H1 (cell line): ENCODE measurements at regions not wholly inside any gene's neighbourhood (a gene's known extent, or its start where the extent isn't known, plus 50 kb on each side); places are given as distances from the start of the nearest gene placed in this dataset.

Source experiments
- CTCF ChIA-PET: fragments of 300-600 bp; sonication (Branson Sonifier 250); formaldehyde crosslinking; loops from one replicate; lab custom pipeline; 2021; ENCODE audit not compliant: partially characterized antibody; lab: Charles Lee
- POLR2A ChIA-PET: fragments of 300-600 bp; sonication (Branson Sonifier 250); formaldehyde crosslinking; loops from one replicate; lab custom pipeline; 2021; ENCODE audit warnings: inconsistent platforms; ENCODE audit not compliant: partially characterized antibody; lab: Charles Lee
- DNase-seq, 2 experiments: peaks; one replicate each; pipeline versions ENCODE4 v3.0.0 to v3.0.0-alpha.2; 2010 to 2022; ENCODE audit warnings: low spot score in 2 of 2, low read depth in 1 of 2, mixed read lengths in 1 of 2
- FAIRE-seq: peaks from 2 replicates; lab custom pipeline; 2011; peaks lifted over from hg19 to GRCh38; lab: Jason Lieb, UNC
- H2AFZ ChIP-seq: 2 replicates; pipeline ENCODE4 v1.8.1; 2012; ENCODE audit warnings: low read length, inconsistent platforms
- H2AK5ac ChIP-seq: 2 replicates; pipeline ENCODE4 v1.6.1; 2013; ENCODE audit warnings: low read depth, low read length
- H2BK120ac ChIP-seq: replicated peaks from 2 replicates; pipeline ENCODE3; 2013; ENCODE audit warnings: low read depth, low read length, inconsistent platforms
- H2BK12ac ChIP-seq: 2 replicates; pipeline ENCODE4 v1.6.1; 2013; ENCODE audit warnings: low read depth, low read length
- H2BK15ac ChIP-seq: 2 replicates; pipeline ENCODE4 v1.6.1; 2013; ENCODE audit warnings: low read length
- H2BK20ac ChIP-seq: 2 replicates; pipeline ENCODE4 v1.6.1; 2013; ENCODE audit warnings: low read length
- H2BK5ac ChIP-seq: 2 replicates; pipeline ENCODE4 v1.6.1; 2013; ENCODE audit warnings: low read depth, low read length
- H3K14ac ChIP-seq: 2 replicates; pipeline ENCODE4 v1.6.1; 2013; ENCODE audit warnings: inconsistent platforms; ENCODE audit not compliant: insufficient read length
- H3K18ac ChIP-seq: 2 replicates; pipeline ENCODE4 v1.6.1; 2013; ENCODE audit warnings: low read length; ENCODE audit errors: extremely low read depth
- H3K23ac ChIP-seq: 2 replicates; pipeline ENCODE4 v1.6.1; 2013; ENCODE audit warnings: inconsistent platforms; ENCODE audit not compliant: insufficient read length
- H3K23me2 ChIP-seq: 2 replicates; pipeline ENCODE4 v1.6.1; 2013; ENCODE audit warnings: low read depth, low read length
- H3K27ac ChIP-seq: 2 replicates; pipeline ENCODE4 v1.6.1; 2011; ENCODE audit warnings: low read depth, low read length, inconsistent platforms
- H3K27me3 ChIP-seq, 4 experiments: replicated peaks in 1 of 4; 1 replicate in 1 of 4; 2 replicates in 3 of 4; pipeline versions ENCODE4 v1.6.1 to v1.8.1; 2011 to 2013; ENCODE audit warnings: low read length in 3 of 4, mild to moderate bottlenecking in 3 of 4, inconsistent platforms in 2 of 4, mixed read lengths in 2 of 4, moderate library complexity in 1 of 4; ENCODE audit not compliant: control insufficient read depth in 3 of 4, insufficient read depth in 3 of 4; ENCODE audit errors: extremely low read depth in 1 of 4
- H3K36me3 ChIP-seq, 4 experiments: 2 replicates each; pipeline versions ENCODE4 v1.6.1 to v1.8.1; 2011 to 2013; ENCODE audit warnings: mild to moderate bottlenecking in 4 of 4, low read length in 3 of 4, moderate library complexity in 2 of 4, control low read depth in 1 of 4, inconsistent platforms in 1 of 4; ENCODE audit not compliant: insufficient read depth in 4 of 4, control insufficient read depth in 2 of 4
- H3K4ac ChIP-seq: replicated peaks from 2 replicates; pipeline ENCODE3; 2013; ENCODE audit warnings: low read length, low read depth, mixed read lengths, inconsistent platforms; ENCODE audit not compliant: insufficient read length
- H3K4me1 ChIP-seq, 4 experiments: replicated peaks in 1 of 4; 1 replicate in 1 of 4; 2 replicates in 3 of 4; pipeline versions ENCODE4 v1.6.1 to v1.8.1; 2011 to 2013; ENCODE audit warnings: low read length in 3 of 4, inconsistent platforms in 2 of 4, mixed read lengths in 1 of 4; ENCODE audit not compliant: insufficient read depth in 4 of 4, control insufficient read depth in 3 of 4
- H3K4me2 ChIP-seq, 2 experiments: 2 replicates each; pipeline versions ENCODE4 v1.6.1 to v1.8.1; 2011 to 2013; ENCODE audit warnings: low read depth in 2 of 2, low read length in 2 of 2, control low read depth in 1 of 2, inconsistent platforms in 1 of 2, mild to moderate bottlenecking in 1 of 2; ENCODE audit not compliant: insufficient read depth in 1 of 2
- H3K4me3 ChIP-seq, 4 experiments: fragments of 200-600, 300-600 bp in 1 of 4; sonication (generic), shearing (Covaris generic), sonication (Bioruptor Twin) in 1 of 4; 2 replicates each; pipeline versions ENCODE4 v1.5.1 to v1.8.1; 2011 to 2016; ENCODE audit warnings: low read length in 4 of 4, low read depth in 3 of 4, control low read depth in 2 of 4, inconsistent platforms in 2 of 4, mild to moderate bottlenecking in 2 of 4, mixed read lengths in 1 of 4, moderate library complexity in 1 of 4; ENCODE audit not compliant: insufficient read depth in 2 of 4; ENCODE audit errors: extremely low read depth in 1 of 4
- H3K56ac ChIP-seq: replicated peaks from 2 replicates; pipeline ENCODE3; 2013; ENCODE audit warnings: low read depth, mild to moderate bottlenecking, mixed read lengths, low read length, inconsistent platforms; ENCODE audit not compliant: insufficient read length
- H3K79me1 ChIP-seq: 2 replicates; pipeline ENCODE4 v1.6.1; 2013; ENCODE audit warnings: low read depth, low read length, control low read depth
- H3K79me2 ChIP-seq, 2 experiments: 2 replicates each; pipeline versions ENCODE4 v1.6.1 to v1.8.1; 2012 to 2013; ENCODE audit warnings: low read length in 2 of 2, mild to moderate bottlenecking in 2 of 2, inconsistent platforms in 1 of 2; ENCODE audit not compliant: insufficient read depth in 2 of 2, control insufficient read depth in 1 of 2
- H3K9ac ChIP-seq, 4 experiments: replicated peaks in 1 of 4; 1 replicate in 1 of 4; 2 replicates in 3 of 4; pipeline versions ENCODE4 v1.6.1 to v1.8.1; 2011 to 2013; ENCODE audit warnings: low read depth in 3 of 4, low read length in 3 of 4, control low read depth in 2 of 4, mild to moderate bottlenecking in 2 of 4, moderate library complexity in 2 of 4, inconsistent platforms in 1 of 4; ENCODE audit errors: extremely low read depth in 1 of 4
- H3K9me3 ChIP-seq, 2 experiments: 2 replicates each; pipeline versions ENCODE4 v1.6.1 to v1.8.1; 2012 to 2013; ENCODE audit warnings: mild to moderate bottlenecking in 2 of 2, moderate library complexity in 2 of 2, control low read depth in 1 of 2, inconsistent platforms in 1 of 2, low read depth in 1 of 2, low read length in 1 of 2, mixed read lengths in 1 of 2; ENCODE audit not compliant: insufficient read depth in 2 of 2
- H4K20me1 ChIP-seq, 2 experiments: replicated peaks in 1 of 2; 2 replicates each; pipeline versions ENCODE3 to v1.8.1; 2011 to 2013; ENCODE audit warnings: inconsistent platforms in 2 of 2, low read length in 2 of 2, mild to moderate bottlenecking in 1 of 2; ENCODE audit not compliant: insufficient read depth in 2 of 2, control insufficient read depth in 1 of 2
- H4K5ac ChIP-seq: 2 replicates; pipeline ENCODE4 v1.6.1; 2013; ENCODE audit warnings: low read length, low read depth, mixed read lengths, inconsistent platforms; ENCODE audit not compliant: insufficient read length
- H4K8ac ChIP-seq: 2 replicates; pipeline ENCODE4 v1.8.0; 2013; ENCODE audit warnings: mild to moderate bottlenecking, moderate library complexity, low read length, inconsistent platforms; ENCODE audit not compliant: insufficient read depth; ENCODE audit errors: extremely low read depth
- H4K91ac ChIP-seq: replicated peaks from 2 replicates; pipeline ENCODE3; 2013; ENCODE audit warnings: low read length, mixed read lengths, inconsistent platforms; ENCODE audit not compliant: insufficient read length
- CTCF ChIP-seq, 3 experiments: IDR thresholded peaks; 1 replicate in 2 of 3; 2 replicates in 1 of 3; pipeline versions ENCODE4 v1.5.1 to v1.6.1; 2011; ENCODE audit warnings: low read length in 3 of 3, mild to moderate bottlenecking in 3 of 3, inconsistent platforms in 2 of 3, low read depth in 1 of 3, moderate library complexity in 1 of 3; ENCODE audit not compliant: insufficient read depth in 1 of 3; ENCODE audit errors: control extremely low read depth in 1 of 3
- JUND ChIP-seq: IDR thresholded peaks from 2 replicates; pipeline ENCODE4 v1.6.1; 2011; ENCODE audit warnings: mild to moderate bottlenecking, improper control_type of control experiment, low read length
- RAD21 ChIP-seq, 2 experiments: IDR thresholded peaks in 1 of 2; conservative IDR thresholded peaks in 1 of 2; 2 replicates each; pipeline ENCODE4 v1.6.1; 2011; ENCODE audit warnings: low read depth in 2 of 2, low read length in 2 of 2, improper control_type of control experiment in 1 of 2, inconsistent platforms in 1 of 2, mild to moderate bottlenecking in 1 of 2, moderate library complexity in 1 of 2
- WGBS, 2 experiments: shearing (Covaris generic) in 1 of 2; methylation state at CpG; one replicate each; pipeline versions ENCODE4 v1.1.6 to v1.1.7; 2013 to 2015; ENCODE audit warnings: low lambda C conversion rate in 2 of 2, mixed read lengths in 2 of 2, inconsistent platforms in 1 of 2, low coverage in 1 of 2, missing lambda C conversion rate in 1 of 2; ENCODE audit not compliant: insufficient replicate concordance in 2 of 2, insufficient coverage in 1 of 2, insufficient read length in 1 of 2; ENCODE audit errors: extremely low coverage in 1 of 2, missing lambda C conversion rate in 1 of 2; 5-methylcytosine and 5-hydroxymethylcytosine counted together

DNA sequence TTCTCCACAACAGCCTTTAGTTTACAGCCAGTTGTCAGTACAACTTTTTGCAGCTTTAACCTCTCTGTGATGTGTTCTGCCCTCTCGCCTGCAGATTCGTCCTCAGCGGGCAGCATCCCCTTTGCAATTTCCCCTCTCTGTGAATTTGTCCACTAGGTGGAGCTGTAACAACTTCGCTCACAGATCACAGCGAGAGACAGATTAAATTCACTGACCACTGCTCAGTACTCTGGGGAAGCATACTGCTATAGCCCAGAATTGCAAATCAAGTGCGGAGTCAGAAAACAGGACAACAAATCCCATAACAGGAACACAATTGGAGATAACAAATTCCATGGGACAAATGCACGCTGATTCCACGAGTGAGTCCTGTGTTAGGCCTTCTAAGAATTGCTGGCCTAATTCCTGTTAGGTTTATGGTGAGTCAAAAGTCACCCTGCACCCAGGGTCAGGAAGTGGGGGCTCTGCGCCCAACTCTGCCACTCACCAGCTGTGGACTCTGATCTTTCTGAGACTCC, 2124.9 kb downstream of the MAT2B start:
- Histone ChIP-seq H3K36me3 (no peaks in the 10 kb centered on the region), H3K9ac (no peak overlapping the region), H2BK120ac (peak overlapping the region; percentile 49), H3K4me3 (no peak overlapping the region), H3K9me3 (no peaks in the 10 kb centered on the region), H2BK5ac (no peak overlapping the region; the same call in 1 of the 2 replicates), H2AK5ac (no peak overlapping the region), H3K4ac (no peak overlapping the region), H4K20me1 (no peaks in the 10 kb centered on the region), H4K91ac (no peak overlapping the region), H4K8ac (no peak overlapping the region), H2AFZ (peak overlapping the region; percentile 37; the same call in 1 of the 2 replicates), H2BK20ac (no peak overlapping the region), H3K27me3 (peaks cover 0 to 1% (median 0%) of the 10 kb centered on the region in 4 experiments; a peak in 1 of 7 replicates), H3K23me2 (no peaks in the 10 kb centered on the region), H3K4me1 (peaks cover 0 to 4% (median 4%) of the 10 kb centered on the region in 4 experiments; a peak in 5 of 7 replicates), H4K5ac (no peak overlapping the region), H3K4me2 (peak overlapping the region; percentile 34 to 44; a peak in 2 of 4 replicates), H3K23ac (no peak overlapping the region), H3K79me1 (no peaks in the 10 kb centered on the region), H2BK15ac (no peak overlapping the region), H2BK12ac (no peak overlapping the region), H3K18ac (peak overlapping the region; percentile 34; the same call in 1 of the 2 replicates), H3K14ac (no peak overlapping the region), H3K79me2 (no peaks in the 10 kb centered on the region), H3K27ac (no peak overlapping the region), H3K56ac (no peak overlapping the region)
- WGBS, 2 experiments = 22% methylated on average over 9 of the region's 9 CpGs; no CpG with 5 or more reads in 1 of the 2 experiments
- ChIA-PET POLR2A (no interaction called here), CTCF (interaction anchor here (0.6 to 3.6 kb wide), 30 partner anchors 8 to 1333 kb away, joined by 3 to 19 read pairs (median 3); no protein-coding TSS in a partner anchor)
- FAIRE-seq = peak; percentile 97
- peak; percentile 84 to 88 for TF ChIP-seq RAD21 (IDR thresholded peaks at IDR 0.05 in 1 of 2, conservative IDR thresholded peaks at IDR 0.05 in 1 of 2; ENCODE audit: low read depth in 2 of 2, low read length in 2 of 2)
- no peak for TF ChIP-seq JUND
- TF ChIP-seq CTCF (IDR thresholded peaks at IDR 0.05; ENCODE audit: control extremely low read depth in 1 of 3, insufficient read depth in 1 of 3, low read depth in 1 of 3, low read length in 3 of 3) = peak; percentile 60 to 90 (median 72)
- peak; percentile 31 to 64 for DNase-seq
